Lower leg skin (tissue), 3 donors: ENCODE measurements at regions not wholly inside any gene's neighbourhood (a gene's known extent, or its start where the extent isn't known, plus 50 kb on each side); places are given as distances from the start of the nearest gene placed in this dataset.

Experiments used
- CTCF ChIP-seq, 3 donors: fragments of 450-650 bp; IDR thresholded peaks; one replicate each; pipeline ENCODE4 v1.5.1; 2016; ENCODE audit warnings: antibody characterized with exemption in 3 of 3, mild to moderate bottlenecking in 3 of 3, moderate library complexity in 2 of 3
- POLR2A ChIP-seq, 2 donors: fragments of 450-650 bp; IDR thresholded peaks; one replicate each; pipeline ENCODE4 v1.6.1; 2016 to 2017; ENCODE audit warnings: antibody characterized with exemption in 2 of 2, mild to moderate bottlenecking in 1 of 2, moderate library complexity in 1 of 2

- no peak for TF ChIP-seq CTCF (IDR thresholded peaks at IDR 0.05)
- no peak for TF ChIP-seq POLR2A (IDR thresholded peaks at IDR 0.05)
Observed at GRCh38 chr4:139609647-139610046, 53.6 kb upstream of the SETD7 start.
